CD8-positive, alpha-beta memory T cell (primary cell): ENCODE measurements at regions not wholly inside any gene's neighbourhood (a gene's known extent, or its start where the extent isn't known, plus 50 kb on each side); places are given as distances from the start of the nearest gene placed in this dataset.

Experiments
- CTCF ChIA-PET: fragments of 350-600 bp; sonication (Branson Sonifier 250); formaldehyde crosslinking; loops from one replicate; lab custom pipeline; 2021; ENCODE audit warnings: antibody characterized with exemption; lab: Charles Lee
- POLR2A ChIA-PET: fragments of 350-600 bp; sonication (Branson Sonifier 250); formaldehyde crosslinking; loops from one replicate; lab custom pipeline; 2021; ENCODE audit warnings: antibody characterized with exemption; lab: Charles Lee
- DNase-seq, 5 donors: peaks; one replicate each; pipeline versions ENCODE4 v3.0.0 to v3.0.0-alpha.2; 2020 to 2022; ENCODE audit warnings: mixed read lengths in 1 of 5
- H3K27ac ChIP-seq: one replicate; pipeline ENCODE4 v1.7.0; 2013; ENCODE audit warnings: low read depth, mild to moderate bottlenecking, low read length, moderate library complexity
- H3K27me3 ChIP-seq: 2 replicates; pipeline ENCODE4 v1.7.0; 2013; ENCODE audit warnings: low read length, mild to moderate bottlenecking; ENCODE audit not compliant: insufficient read depth, poor library complexity, severe bottlenecking
- H3K36me3 ChIP-seq: 2 replicates; pipeline ENCODE4 v1.7.0; 2013; ENCODE audit warnings: mild to moderate bottlenecking, low read length, moderate library complexity; ENCODE audit not compliant: insufficient read depth
- H3K4me1 ChIP-seq: 2 replicates; pipeline ENCODE4 v1.7.0; 2013; ENCODE audit warnings: mild to moderate bottlenecking, low read length, moderate library complexity; ENCODE audit not compliant: insufficient read depth
- H3K4me3 ChIP-seq: 2 replicates; pipeline ENCODE4 v1.7.0; 2013; ENCODE audit warnings: mild to moderate bottlenecking, low read length
- H3K9me3 ChIP-seq: 2 replicates; pipeline ENCODE4 v1.7.0; 2013; ENCODE audit warnings: mild to moderate bottlenecking, low read length
- H3K27ac Mint-ChIP-seq, 8 donors: one replicate each; pipeline ENCODE4 v1.8.0; 2020 to 2021; ENCODE audit warnings: mixed read lengths in 8 of 8, mild to moderate bottlenecking in 6 of 8, inconsistent platforms in 3 of 8, moderate library complexity in 3 of 8
- H3K27me3 Mint-ChIP-seq, 2 donors: one replicate each; pipeline ENCODE4 v1.8.0; 2020 to 2021; ENCODE audit warnings: mixed read lengths in 2 of 2, mild to moderate bottlenecking in 1 of 2, moderate library complexity in 1 of 2
- H3K36me3 Mint-ChIP-seq, 3 donors: one replicate each; pipeline ENCODE4 v1.8.0; 2020 to 2021; ENCODE audit warnings: mixed read lengths in 3 of 3, inconsistent platforms in 1 of 3, mild to moderate bottlenecking in 1 of 3
- H3K4me1 Mint-ChIP-seq, 3 donors: one replicate each; pipeline ENCODE4 v1.8.0; 2020 to 2021; ENCODE audit warnings: mixed read lengths in 3 of 3, inconsistent platforms in 1 of 3, mild to moderate bottlenecking in 1 of 3
- H3K4me3 Mint-ChIP-seq, 7 donors: one replicate each; pipeline ENCODE4 v1.8.0; 2020 to 2021; ENCODE audit warnings: mixed read lengths in 7 of 7, mild to moderate bottlenecking in 6 of 7, moderate library complexity in 4 of 7, inconsistent platforms in 2 of 7
- H3K9me3 Mint-ChIP-seq, 5 donors: one replicate each; pipeline ENCODE4 v1.8.0; 2020 to 2022; ENCODE audit warnings: mixed read lengths in 5 of 5, mild to moderate bottlenecking in 3 of 5, moderate library complexity in 2 of 5, inconsistent platforms in 1 of 5

DNA sequence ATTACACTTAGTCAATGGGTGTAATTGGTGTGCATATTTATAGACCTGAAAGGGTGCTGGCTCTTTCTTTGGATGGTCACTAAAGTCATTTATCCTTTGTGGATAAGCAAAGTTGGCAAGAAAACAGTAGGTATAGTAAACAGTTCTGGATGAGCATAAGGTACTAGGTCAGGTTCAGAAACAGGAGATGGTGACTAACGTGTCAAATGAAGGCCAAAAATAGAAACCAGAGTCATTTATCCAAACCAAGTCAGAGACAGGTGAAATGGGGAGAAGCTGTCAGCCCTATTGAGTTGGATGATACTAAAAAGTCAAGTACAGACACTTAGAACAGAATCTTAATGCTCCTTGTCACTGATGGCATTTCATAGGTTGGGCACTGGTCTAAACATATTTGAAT is 313.1 kb downstream of the KLHL13 start:
- H3K4me1 Mint-ChIP-seq = no peaks in the 10 kb centered on the region
- ChIA-PET POLR2A (no interaction called here), CTCF (no interaction called here)
- no peaks in the 10 kb centered on the region for H3K9me3 ChIP-seq
- no peak overlapping the region for H3K27ac ChIP-seq
- H3K4me1 ChIP-seq = no peaks in the 10 kb centered on the region
- H3K4me3 Mint-ChIP-seq = no peak overlapping the region
- no peaks in the 10 kb centered on the region for H3K27me3 Mint-ChIP-seq
- H3K27me3 ChIP-seq = no peaks in the 10 kb centered on the region
- H3K4me3 ChIP-seq = no peak overlapping the region
- H3K36me3 ChIP-seq = no peaks in the 10 kb centered on the region
- no peaks in the 10 kb centered on the region for H3K36me3 Mint-ChIP-seq
- no peak overlapping the region for H3K27ac Mint-ChIP-seq
- DNase-seq = no peak
- H3K9me3 Mint-ChIP-seq = peaks cover 2 to 7% (median 4%) of the 10 kb centered on the region in 5 donors

DNA sequence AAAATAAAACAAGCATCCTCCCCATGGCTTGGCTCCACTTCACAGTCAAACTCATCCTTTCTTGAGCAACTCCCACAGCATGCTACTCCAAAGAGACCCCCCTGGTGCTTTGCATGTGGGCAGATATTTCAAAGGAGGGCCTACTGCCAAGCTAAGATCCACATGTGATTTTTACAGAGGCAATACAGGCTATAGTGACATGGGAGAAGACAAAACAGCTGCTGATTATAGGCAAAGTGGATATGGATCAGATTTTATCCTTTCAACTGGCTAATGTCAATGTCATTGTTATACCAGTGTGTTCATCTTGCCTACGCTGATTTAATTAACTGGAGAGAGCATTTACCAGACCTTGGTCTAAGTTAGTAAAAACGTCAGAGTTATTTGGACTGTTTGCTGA is 328.3 kb downstream of the KLHL13 start:
- no peaks in the 10 kb centered on the region for H3K27me3 ChIP-seq
- no peak overlapping the region for H3K27ac Mint-ChIP-seq
- no peaks in the 10 kb centered on the region for H3K4me1 ChIP-seq
- CTCF ChIA-PET = no interaction called here
- H3K27ac ChIP-seq = no peak overlapping the region
- POLR2A ChIA-PET = no interaction called here
- no peaks in the 10 kb centered on the region for H3K27me3 Mint-ChIP-seq
- no peak overlapping the region for H3K4me3 Mint-ChIP-seq
- H3K36me3 Mint-ChIP-seq = no peaks in the 10 kb centered on the region
- peaks cover 0 to 2% (median 0%) of the 10 kb centered on the region in 5 donors for H3K9me3 Mint-ChIP-seq
- H3K4me1 Mint-ChIP-seq = no peaks in the 10 kb centered on the region
- H3K9me3 ChIP-seq = no peaks in the 10 kb centered on the region
- H3K36me3 ChIP-seq = no peaks in the 10 kb centered on the region
- no peak overlapping the region for H3K4me3 ChIP-seq
- DNase-seq = no peak

DNA sequence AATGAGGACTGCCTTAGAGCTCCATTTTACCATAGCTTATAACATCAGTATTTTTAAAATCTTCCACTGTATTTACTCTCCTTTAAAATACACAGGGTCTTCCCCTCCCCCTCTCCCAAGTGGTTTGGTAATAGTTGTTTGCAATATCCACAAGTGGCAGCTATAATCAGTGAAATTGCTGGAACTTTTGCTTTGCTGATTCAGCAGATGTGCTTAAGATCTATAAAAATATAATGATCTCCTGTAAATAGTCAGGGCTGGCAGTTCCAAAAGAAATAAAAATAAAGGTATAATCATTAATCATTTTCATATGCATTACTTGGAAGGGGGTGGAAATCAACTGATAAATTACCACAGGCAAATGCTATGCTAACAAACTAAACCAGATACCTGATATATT is 345.2 kb downstream of the KLHL13 start:
- Histone ChIP-seq H3K36me3 (no peaks in the 10 kb centered on the region), H3K4me3 (no peak overlapping the region), H3K4me1 (no peaks in the 10 kb centered on the region), H3K27me3 (no peaks in the 10 kb centered on the region), H3K27ac (no peak overlapping the region), H3K9me3 (no peaks in the 10 kb centered on the region)
- no peaks in the 10 kb centered on the region for H3K36me3 Mint-ChIP-seq
- no peak overlapping the region for H3K4me3 Mint-ChIP-seq
- POLR2A ChIA-PET = no interaction called here
- H3K27me3 Mint-ChIP-seq = peaks cover 0 to 1% of the 10 kb centered on the region in 2 donors
- DNase-seq = no peak
- H3K4me1 Mint-ChIP-seq = no peaks in the 10 kb centered on the region
- no peak overlapping the region for H3K27ac Mint-ChIP-seq
- CTCF ChIA-PET = no interaction called here
- H3K9me3 Mint-ChIP-seq = peaks cover 0 to 2% (median 0%) of the 10 kb centered on the region in 5 donors

DNA sequence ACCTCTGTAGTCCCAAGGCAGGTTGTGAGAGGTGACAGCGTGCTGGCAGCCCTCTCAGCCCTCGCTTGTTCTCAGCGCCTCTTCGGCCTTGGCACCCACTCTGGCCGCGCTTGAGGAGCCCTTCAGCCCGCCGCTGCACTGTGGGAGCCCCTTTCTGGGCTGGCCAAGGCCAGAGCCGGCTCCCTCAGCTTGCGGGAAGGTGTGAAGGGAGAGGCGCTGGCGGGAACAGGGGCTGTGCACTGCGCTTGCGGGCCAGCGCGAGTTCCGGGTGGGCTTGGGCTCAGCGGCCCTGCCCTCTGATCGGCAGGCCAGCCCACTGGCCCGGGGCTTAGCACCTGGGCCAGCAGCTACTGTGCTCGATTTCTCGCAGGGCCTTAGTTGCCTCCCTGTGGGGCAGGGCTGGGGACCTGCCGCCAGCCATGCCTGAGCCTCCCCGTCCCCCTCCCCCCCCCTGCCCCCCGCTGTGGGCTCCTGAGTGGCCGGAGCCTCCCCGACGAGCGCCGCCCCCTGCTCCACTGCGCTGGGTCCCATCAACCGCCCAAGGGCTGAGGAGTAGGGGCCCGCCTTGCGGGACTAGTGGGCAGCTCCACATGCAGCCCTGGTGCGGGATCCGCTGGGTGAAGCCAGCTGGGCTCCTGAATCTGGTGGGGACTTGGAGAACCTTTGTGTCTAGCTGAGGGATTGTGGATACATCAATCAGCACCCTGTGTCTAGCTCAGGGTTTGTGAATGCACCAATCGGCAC is 347.6 kb downstream of the KLHL13 start:
- Mint-ChIP-seq H3K27ac (no peak overlapping the region), H3K4me3 (peak overlapping the region in 1 of 7 donors; percentile 74), H3K36me3 (no peaks in the 10 kb centered on the region), H3K9me3 (peaks cover 0 to 2% (median 0%) of the 10 kb centered on the region in 5 donors), H3K4me1 (no peaks in the 10 kb centered on the region), H3K27me3 (peaks cover 0 to 1% of the 10 kb centered on the region in 2 donors)
- Histone ChIP-seq H3K27ac (no peak overlapping the region), H3K36me3 (no peaks in the 10 kb centered on the region), H3K4me1 (no peaks in the 10 kb centered on the region), H3K4me3 (no peak overlapping the region), H3K27me3 (no peaks in the 10 kb centered on the region), H3K9me3 (no peaks in the 10 kb centered on the region)
- DNase-seq = no peak
- ChIA-PET CTCF (no interaction called here), POLR2A (no interaction called here)

DNA sequence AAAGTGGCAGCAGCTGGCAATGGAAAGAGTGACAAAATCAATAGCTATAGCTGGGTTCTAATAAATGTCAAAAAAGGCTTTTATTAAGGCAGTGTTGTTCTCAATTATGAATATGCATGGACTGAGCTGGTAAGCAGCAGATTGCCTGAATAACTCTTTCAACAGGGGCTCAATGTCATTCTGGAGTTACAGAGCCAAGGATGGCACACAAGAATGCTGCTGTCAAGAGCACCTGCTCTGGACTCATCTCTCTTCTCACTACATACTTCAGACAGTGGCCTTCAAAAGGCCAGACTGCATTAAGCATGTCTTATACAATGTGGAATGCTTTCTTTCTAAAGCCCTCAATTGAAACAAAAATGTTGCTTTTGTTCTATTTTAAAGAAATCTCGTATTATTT is 351.4 kb downstream of the KLHL13 start:
- Mint-ChIP-seq H3K27me3 (peaks cover 0 to 1% of the 10 kb centered on the region in 2 donors), H3K36me3 (no peaks in the 10 kb centered on the region), H3K27ac (no peak overlapping the region), H3K4me3 (no peak overlapping the region), H3K9me3 (peaks cover 0 to 2% (median 0%) of the 10 kb centered on the region in 5 donors), H3K4me1 (no peaks in the 10 kb centered on the region)
- no peak overlapping the region for H3K4me3 ChIP-seq
- H3K27me3 ChIP-seq = no peaks in the 10 kb centered on the region
- ChIA-PET CTCF (no interaction called here), POLR2A (no interaction called here)
- no peaks in the 10 kb centered on the region for H3K36me3 ChIP-seq
- DNase-seq = no peak
- no peaks in the 10 kb centered on the region for H3K4me1 ChIP-seq
- H3K27ac ChIP-seq = no peak overlapping the region
- H3K9me3 ChIP-seq = no peaks in the 10 kb centered on the region

DNA sequence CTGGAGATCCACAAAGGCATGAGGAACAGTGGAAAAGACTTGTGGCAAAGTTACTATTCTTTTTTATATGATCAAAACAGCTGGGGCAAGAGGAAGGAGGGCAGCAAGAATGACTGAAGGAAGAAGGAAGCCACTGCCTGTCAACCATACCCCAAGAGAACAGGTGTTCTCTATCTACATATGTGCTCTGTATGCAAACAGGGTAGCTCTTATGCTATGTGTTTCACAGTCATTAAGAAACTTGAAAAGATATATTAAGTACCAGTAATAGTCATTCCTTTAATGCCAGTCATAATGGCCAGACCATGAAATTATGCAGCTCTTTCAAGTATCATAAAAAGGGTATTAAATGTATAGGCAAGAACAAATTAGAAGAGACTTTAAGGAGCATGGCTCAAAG is 363.9 kb downstream of the KLHL13 start:
- Mint-ChIP-seq H3K4me1 (no peaks in the 10 kb centered on the region), H3K36me3 (no peaks in the 10 kb centered on the region), H3K27me3 (no peaks in the 10 kb centered on the region), H3K27ac (no peak overlapping the region), H3K4me3 (no peak overlapping the region), H3K9me3 (peaks cover 0 to 6% (median 0%) of the 10 kb centered on the region in 5 donors)
- POLR2A ChIA-PET = no interaction called here
- Histone ChIP-seq H3K36me3 (no peaks in the 10 kb centered on the region), H3K9me3 (no peaks in the 10 kb centered on the region), H3K4me1 (no peaks in the 10 kb centered on the region), H3K27me3 (no peaks in the 10 kb centered on the region), H3K27ac (no peak overlapping the region), H3K4me3 (no peak overlapping the region)
- DNase-seq = no peak
- CTCF ChIA-PET = no interaction called here

DNA sequence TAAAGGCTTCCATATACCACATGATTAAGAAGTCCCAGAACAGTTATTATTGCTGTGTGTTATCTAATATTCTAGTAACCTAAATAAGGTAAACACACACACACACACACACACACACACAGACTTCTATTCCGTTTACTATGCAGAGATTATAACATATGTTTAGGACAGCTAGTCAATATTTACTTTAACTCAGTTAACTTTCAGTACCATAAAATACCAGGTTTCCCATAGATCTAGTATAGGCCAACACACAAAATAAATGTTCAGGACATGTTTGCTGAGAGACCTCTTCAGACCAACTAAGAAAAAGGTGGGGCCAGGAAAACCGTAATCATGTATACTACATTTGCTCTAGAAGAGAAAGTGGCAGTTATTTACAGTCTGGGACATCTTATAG is 365.5 kb downstream of the KLHL13 start:
- Histone ChIP-seq H3K36me3 (no peaks in the 10 kb centered on the region), H3K4me3 (no peak overlapping the region), H3K9me3 (no peaks in the 10 kb centered on the region), H3K27ac (no peak overlapping the region), H3K4me1 (no peaks in the 10 kb centered on the region), H3K27me3 (no peaks in the 10 kb centered on the region)
- H3K27ac Mint-ChIP-seq = no peak overlapping the region
- H3K4me1 Mint-ChIP-seq = no peaks in the 10 kb centered on the region
- H3K36me3 Mint-ChIP-seq = no peaks in the 10 kb centered on the region
- H3K27me3 Mint-ChIP-seq = no peaks in the 10 kb centered on the region
- peaks cover 0 to 6% (median 4%) of the 10 kb centered on the region in 5 donors for H3K9me3 Mint-ChIP-seq
- no peak for DNase-seq
- ChIA-PET CTCF (no interaction called here), POLR2A (no interaction called here)
- H3K4me3 Mint-ChIP-seq = no peak overlapping the region

DNA sequence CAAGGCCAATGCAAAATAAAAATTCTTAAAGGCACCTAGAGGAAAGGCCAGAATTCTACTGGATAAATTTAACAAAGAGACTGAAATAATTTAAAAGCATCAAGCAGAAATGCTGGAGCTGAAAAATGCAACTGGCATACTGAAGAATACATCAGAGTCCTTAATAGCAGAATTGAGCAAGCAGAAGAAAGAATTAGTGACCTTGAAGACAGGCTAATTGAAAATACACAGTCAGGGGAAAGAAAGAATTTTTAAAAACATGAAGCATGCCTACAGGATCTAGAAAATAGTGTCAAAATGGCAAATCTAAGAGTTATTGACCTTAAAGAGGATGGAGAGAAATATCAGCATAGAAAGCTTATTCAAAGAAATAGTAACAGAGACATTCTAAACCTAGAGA is 371.7 kb downstream of the KLHL13 start:
- Mint-ChIP-seq H3K36me3 (no peaks in the 10 kb centered on the region), H3K4me3 (no peak overlapping the region), H3K27me3 (peaks cover 0 to 3% of the 10 kb centered on the region in 2 donors), H3K4me1 (no peaks in the 10 kb centered on the region), H3K9me3 (peaks cover 2 to 9% (median 6%) of the 10 kb centered on the region in 5 donors), H3K27ac (no peak overlapping the region)
- ChIA-PET POLR2A (no interaction called here), CTCF (no interaction called here)
- no peak overlapping the region for H3K4me3 ChIP-seq
- H3K27me3 ChIP-seq = no peaks in the 10 kb centered on the region
- H3K4me1 ChIP-seq = no peaks in the 10 kb centered on the region
- no peaks in the 10 kb centered on the region for H3K36me3 ChIP-seq
- H3K27ac ChIP-seq = no peak overlapping the region
- DNase-seq = no peak
- H3K9me3 ChIP-seq = no peaks in the 10 kb centered on the region
